Parathyroid adenoma (tissue), 2 donors: ENCODE measurements at regions not wholly inside any gene's neighbourhood (a gene's known extent, or its start where the extent isn't known, plus 50 kb on each side); places are given as distances from the start of the nearest gene placed in this dataset.

Experiments
- H2AFZ ChIP-seq: fragments of 300-600 bp; sonication (generic); one replicate; pipeline ENCODE4 v1.7.0; 2017; ENCODE audit warnings: antibody characterized with exemption, mild to moderate bottlenecking
- H3K27ac ChIP-seq: fragments of 300-600 bp; sonication (generic); one replicate; pipeline ENCODE4 v1.7.0; 2017
- H3K27me3 ChIP-seq: fragments of 300-600 bp; sonication (generic); one replicate; pipeline ENCODE4 v1.7.0; 2017; ENCODE audit warnings: low read length; ENCODE audit not compliant: control insufficient read depth, insufficient read depth
- H3K36me3 ChIP-seq: fragments of 300-600 bp; sonication (generic); one replicate; pipeline ENCODE4 v1.7.0; 2017; ENCODE audit warnings: low read length; ENCODE audit not compliant: control insufficient read depth, insufficient read depth
- H3K4me1 ChIP-seq: fragments of 300-600 bp; sonication (generic); one replicate; pipeline ENCODE4 v1.7.0; 2017; ENCODE audit warnings: control low read depth
- H3K4me2 ChIP-seq: fragments of 300-600 bp; sonication (generic); one replicate; pipeline ENCODE4 v1.7.0; 2017; ENCODE audit warnings: low read length
- H3K4me3 ChIP-seq: fragments of 300-600 bp; sonication (generic); one replicate; pipeline ENCODE4 v1.7.0; 2017; ENCODE audit warnings: low read depth, low read length
- H3K79me2 ChIP-seq: fragments of 300-600 bp; sonication (generic); one replicate; pipeline ENCODE4 v1.7.0; 2017; ENCODE audit warnings: control low read depth
- H3K9ac ChIP-seq: fragments of 300-600 bp; sonication (generic); one replicate; pipeline ENCODE4 v1.7.0; 2017; ENCODE audit warnings: mild to moderate bottlenecking
- H3K9me3 ChIP-seq: fragments of 300-600 bp; sonication (generic); one replicate; pipeline ENCODE4 v1.7.0; 2017; ENCODE audit warnings: low read length; ENCODE audit not compliant: control insufficient read depth
- TF ChIP-seq, protein P1 (sequence below): fragments of 300-600 bp; sonication (generic); IDR thresholded peaks from one replicate; pipeline ENCODE4 v1.7.0; 2017; ENCODE audit warnings: antibody characterized with exemption, mild to moderate bottlenecking
- donor health status: primary hyperparathyroidism.

DNA sequence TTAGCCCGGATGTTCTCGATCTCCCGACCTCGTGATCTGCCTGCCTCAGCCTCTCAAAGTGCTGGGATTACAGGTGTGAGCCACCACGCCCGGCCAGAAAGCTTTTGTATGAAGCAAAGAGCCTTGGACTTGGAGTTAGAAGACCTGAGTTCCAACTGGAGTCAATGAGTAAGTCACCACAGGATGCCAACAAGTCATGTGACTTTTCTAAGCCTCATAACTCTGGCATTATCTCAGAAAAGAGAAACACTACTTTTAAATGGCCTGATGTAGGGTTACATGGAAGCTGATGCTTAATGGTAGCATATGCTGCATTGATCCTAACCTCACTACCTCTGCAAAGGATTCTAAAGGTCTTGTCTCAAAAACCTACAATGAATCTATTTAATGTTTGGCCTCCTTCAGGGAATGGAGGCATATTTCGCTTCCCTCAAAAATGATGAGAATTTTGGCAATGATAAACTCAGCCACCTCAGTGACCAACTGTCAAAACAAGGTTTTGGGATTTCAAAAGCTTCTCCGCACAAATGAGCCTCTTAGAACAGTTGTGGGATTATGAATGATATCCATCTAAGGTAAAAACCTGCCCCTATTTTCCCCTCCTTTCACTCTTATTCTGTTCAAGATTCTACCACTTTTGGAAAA, 236.8 kb downstream of the ACTL7B start:
- Histone ChIP-seq H3K79me2 (no peaks in the 10 kb centered on the region), H3K9ac (no peak overlapping the region), H3K4me1 (no peaks in the 10 kb centered on the region), H3K4me3 (no peak overlapping the region), H3K27me3 (no peaks in the 10 kb centered on the region), H3K4me2 (no peak overlapping the region), H3K9me3 (no peaks in the 10 kb centered on the region), H3K27ac (no peak overlapping the region), H2AFZ (no peak overlapping the region), H3K36me3 (no peaks in the 10 kb centered on the region)
- TF ChIP-seq, protein P1, sequence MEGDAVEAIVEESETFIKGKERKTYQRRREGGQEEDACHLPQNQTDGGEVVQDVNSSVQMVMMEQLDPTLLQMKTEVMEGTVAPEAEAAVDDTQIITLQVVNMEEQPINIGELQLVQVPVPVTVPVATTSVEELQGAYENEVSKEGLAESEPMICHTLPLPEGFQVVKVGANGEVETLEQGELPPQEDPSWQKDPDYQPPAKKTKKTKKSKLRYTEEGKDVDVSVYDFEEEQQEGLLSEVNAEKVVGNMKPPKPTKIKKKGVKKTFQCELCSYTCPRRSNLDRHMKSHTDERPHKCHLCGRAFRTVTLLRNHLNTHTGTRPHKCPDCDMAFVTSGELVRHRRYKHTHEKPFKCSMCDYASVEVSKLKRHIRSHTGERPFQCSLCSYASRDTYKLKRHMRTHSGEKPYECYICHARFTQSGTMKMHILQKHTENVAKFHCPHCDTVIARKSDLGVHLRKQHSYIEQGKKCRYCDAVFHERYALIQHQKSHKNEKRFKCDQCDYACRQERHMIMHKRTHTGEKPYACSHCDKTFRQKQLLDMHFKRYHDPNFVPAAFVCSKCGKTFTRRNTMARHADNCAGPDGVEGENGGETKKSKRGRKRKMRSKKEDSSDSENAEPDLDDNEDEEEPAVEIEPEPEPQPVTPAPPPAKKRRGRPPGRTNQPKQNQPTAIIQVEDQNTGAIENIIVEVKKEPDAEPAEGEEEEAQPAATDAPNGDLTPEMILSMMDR = no peak

DNA sequence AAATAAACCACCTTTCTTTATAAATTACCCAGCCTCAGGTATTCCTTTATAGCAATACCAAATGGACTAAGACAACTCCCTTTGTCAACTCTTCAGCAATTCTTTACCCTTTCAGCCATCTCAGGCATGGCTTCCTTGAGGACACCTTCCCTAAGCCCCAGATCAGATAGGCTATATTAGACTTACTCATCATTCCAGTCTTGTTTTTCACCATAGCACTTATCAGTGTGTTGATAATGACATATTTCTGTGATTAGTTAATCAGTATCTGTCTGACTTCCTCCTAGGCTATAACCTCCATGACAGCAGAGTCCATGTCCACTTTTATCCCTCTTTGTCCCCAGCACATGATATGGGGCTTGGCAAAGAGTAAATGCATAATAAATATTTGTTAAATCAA, 238.1 kb downstream of the ACTL7B start:
- H3K27me3 ChIP-seq = no peaks in the 10 kb centered on the region
- no peak overlapping the region for H3K9ac ChIP-seq
- no peak overlapping the region for H3K4me3 ChIP-seq
- H3K36me3 ChIP-seq = no peaks in the 10 kb centered on the region
- no peaks in the 10 kb centered on the region for H3K79me2 ChIP-seq
- TF ChIP-seq, protein P1 = no peak
- H2AFZ ChIP-seq = no peak overlapping the region
- H3K9me3 ChIP-seq = no peaks in the 10 kb centered on the region
- H3K27ac ChIP-seq = no peak overlapping the region
- H3K4me2 ChIP-seq = no peak overlapping the region
- H3K4me1 ChIP-seq = no peaks in the 10 kb centered on the region

DNA sequence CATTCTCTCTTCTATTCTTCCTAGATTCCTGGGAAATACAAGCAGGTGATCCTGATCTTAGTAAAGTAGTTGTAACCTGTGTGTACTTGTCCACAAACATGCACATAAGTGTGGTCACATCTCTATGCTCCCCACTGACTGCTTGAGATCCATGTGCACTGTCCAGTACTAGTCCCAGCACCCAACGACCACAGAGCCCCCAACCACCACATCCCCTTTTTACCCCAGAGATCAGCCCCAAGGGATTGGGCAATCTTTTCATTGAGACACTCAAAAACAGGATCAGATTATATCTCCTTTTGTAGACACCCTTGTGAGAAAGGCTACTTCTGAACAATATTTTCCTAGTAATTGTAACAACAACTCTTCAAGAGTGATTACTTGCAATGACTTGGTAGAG, 240.6 kb downstream of the ACTL7B start:
- no peaks in the 10 kb centered on the region for H3K79me2 ChIP-seq
- no peaks in the 10 kb centered on the region for H3K27me3 ChIP-seq
- no peak overlapping the region for H3K4me3 ChIP-seq
- H3K36me3 ChIP-seq = no peaks in the 10 kb centered on the region
- no peak overlapping the region for H3K9ac ChIP-seq
- H3K27ac ChIP-seq = no peak overlapping the region
- H2AFZ ChIP-seq = no peak overlapping the region
- H3K4me1 ChIP-seq = no peaks in the 10 kb centered on the region
- H3K4me2 ChIP-seq = no peak overlapping the region
- TF ChIP-seq, protein P1 = no peak
- H3K9me3 ChIP-seq = no peaks in the 10 kb centered on the region

DNA sequence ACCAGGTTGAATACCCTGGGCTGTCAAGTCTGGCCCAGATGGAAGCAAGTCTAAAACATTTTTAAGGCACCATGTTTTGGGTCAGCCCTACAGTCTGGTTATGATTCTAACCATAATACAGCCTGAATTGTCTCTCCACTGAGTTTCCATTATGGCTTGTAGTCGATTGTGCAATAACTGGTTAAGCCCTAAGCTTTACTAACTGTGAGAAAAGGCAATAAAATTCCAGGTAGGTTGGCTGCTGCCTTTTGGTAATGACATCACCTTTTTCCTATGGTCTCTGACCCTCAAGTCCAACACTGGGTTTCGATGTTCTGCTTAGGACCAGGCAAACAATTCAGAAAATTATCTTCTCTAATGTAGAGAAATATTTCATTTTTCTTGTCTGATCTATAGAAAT, 243.3 kb downstream of the ACTL7B start:
- Histone ChIP-seq H3K79me2 (no peaks in the 10 kb centered on the region), H3K9me3 (no peaks in the 10 kb centered on the region), H3K4me1 (no peaks in the 10 kb centered on the region), H3K9ac (no peak overlapping the region), H3K27ac (no peak overlapping the region), H3K4me2 (no peak overlapping the region), H3K4me3 (no peak overlapping the region), H3K27me3 (no peaks in the 10 kb centered on the region), H3K36me3 (no peaks in the 10 kb centered on the region), H2AFZ (no peak overlapping the region)
- TF ChIP-seq, protein P1 = no peak

DNA sequence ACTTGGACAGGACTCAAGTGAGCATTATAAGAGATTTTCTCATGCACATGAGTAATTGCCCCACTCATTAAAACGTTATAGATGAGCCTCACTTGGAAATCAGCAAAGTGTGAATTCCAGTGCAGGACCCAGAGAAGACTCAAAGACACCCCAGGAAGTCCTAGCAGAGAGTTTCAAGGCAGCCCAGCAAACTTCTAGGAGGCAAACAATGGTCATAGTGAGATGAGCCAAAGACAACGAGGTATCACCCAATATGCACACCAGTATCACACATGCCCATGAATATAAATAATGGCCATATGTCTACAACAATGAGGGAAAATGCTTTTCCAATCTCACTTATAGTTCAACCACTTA, 245.9 kb downstream of the ACTL7B start:
- Histone ChIP-seq H2AFZ (no peak overlapping the region), H3K27ac (no peak overlapping the region), H3K4me1 (no peaks in the 10 kb centered on the region), H3K36me3 (no peaks in the 10 kb centered on the region), H3K4me3 (no peak overlapping the region), H3K9me3 (no peaks in the 10 kb centered on the region), H3K9ac (no peak overlapping the region), H3K4me2 (no peak overlapping the region), H3K27me3 (no peaks in the 10 kb centered on the region), H3K79me2 (no peaks in the 10 kb centered on the region)
- TF ChIP-seq, protein P1 = no peak
